ENCODE measurements at regions not wholly inside any gene's neighbourhood (a gene's known extent, or its start where the extent isn't known, plus 50 kb on each side); places are given as distances from the start of the nearest gene placed in this dataset.
A peak's percentile ranks its signal among the peaks of the same experiment; 100 is the strongest.
"Not testable (repeated sequence)": the region's sequence is repeated elsewhere in the genome, so short reads cannot be mapped to it uniquely, and the experiment has no call there.

- peak; percentile 75 for DNase-seq (ENCODE audit: low spot score)
Observed at GRCh38 chr3:177358091-177358976, 161.1 kb upstream of the TBL1XR1 start.

- DNase-seq (ENCODE audit: low spot score) = peak; percentile 33
Observed at GRCh38 chr3:177358977-177359592, 161.8 kb upstream of the TBL1XR1 start.

GRCh38 chr3:177359593-177360357, 162.5 kb upstream of the TBL1XR1 start:
- peak; percentile 94 for DNase-seq (ENCODE audit: low spot score)

DNA sequence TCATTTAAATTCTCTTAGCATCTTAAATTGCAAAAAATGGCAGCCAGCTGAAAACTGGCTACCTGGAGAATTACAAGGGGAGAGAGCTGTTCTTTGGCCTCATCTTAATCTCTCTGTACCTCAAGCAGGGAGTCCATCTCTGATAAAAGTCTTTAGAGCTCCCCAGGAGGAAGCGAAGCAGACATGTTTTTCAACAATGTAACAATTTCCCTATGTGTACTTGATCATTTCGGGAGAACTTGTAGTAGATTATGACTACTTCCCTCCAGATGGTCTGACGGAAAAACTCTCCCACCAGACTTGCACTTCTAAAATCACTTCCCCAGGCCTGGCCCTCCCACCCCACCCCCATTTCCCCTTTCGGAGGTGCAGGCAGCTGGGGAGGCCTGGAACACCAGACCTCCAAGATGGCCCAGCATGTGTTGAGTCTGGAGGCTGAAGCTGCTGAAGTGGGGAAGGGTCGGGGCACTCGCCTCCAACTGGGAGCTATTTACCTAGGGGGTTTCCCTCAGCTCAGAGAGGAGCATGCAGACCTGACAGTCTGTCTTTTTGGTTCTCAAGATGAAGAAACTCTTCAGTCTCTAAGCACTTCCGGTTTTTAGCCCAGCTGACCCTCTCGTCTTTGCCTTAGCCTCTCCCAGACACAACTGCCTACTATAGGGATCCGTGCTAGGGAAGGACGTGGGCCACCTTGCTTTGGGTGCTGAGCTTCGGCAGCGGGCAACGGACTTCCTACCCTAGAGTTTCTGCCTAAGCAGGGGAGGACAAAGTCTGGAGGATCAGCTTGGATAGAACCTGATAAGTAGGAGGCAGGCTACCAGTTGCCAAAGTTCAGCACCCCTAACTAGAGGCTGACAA, 164.0 kb upstream of the TBL1XR1 start:
- DNase-seq (ENCODE audit: low spot score) = no peak

DNA sequence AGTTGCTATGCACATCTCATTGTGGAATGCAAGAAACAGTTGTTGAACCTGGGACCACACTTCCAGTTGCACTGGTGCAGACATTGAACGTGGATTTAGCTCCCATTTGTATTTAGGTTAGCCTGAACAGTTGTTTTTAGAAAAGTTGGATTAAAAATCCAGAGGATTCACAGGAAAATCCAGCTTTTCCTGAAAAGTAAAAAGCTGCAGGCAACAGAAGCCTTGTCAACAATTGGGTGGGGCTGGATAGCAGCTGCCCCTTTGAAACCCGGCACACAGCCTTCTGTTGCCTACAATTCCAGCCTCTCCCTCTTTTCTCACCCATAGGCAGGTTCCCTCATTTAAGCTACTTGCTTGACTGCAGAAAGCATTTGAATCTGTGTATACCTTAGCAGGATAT, 165.3 kb upstream of the TBL1XR1 start:
- peak; percentile 20 for DNase-seq (ENCODE audit: low spot score)

- DNase-seq (ENCODE audit: low spot score) = no peak
Observed at GRCh38 chr3:177364236-177364635, 167.0 kb upstream of the TBL1XR1 start.

DNA sequence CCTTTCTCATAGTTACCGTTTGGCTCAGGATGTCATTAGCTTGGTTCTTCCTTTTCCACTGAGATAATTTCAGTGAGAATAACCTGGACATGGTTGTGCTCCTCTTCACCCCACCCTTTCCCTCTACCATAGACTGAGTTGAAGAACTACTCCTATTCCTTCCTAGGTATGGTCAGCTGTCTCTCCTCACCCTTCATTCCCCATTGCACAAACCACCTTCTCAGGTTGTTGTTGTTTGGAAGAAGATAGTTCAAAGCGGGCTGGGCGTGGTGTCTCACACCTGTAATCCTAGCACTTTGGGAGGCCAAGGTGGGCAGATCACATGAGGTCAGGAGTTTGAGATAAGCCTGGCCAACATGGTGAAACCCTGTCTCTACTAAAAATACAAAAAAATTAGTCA, 168.0 kb upstream of the TBL1XR1 start:
- not testable (repeated sequence) for DNase-seq (ENCODE audit: low spot score)

- no peak for DNase-seq (ENCODE audit: low spot score)
Observed at GRCh38 chr3:177367788-177368187, 170.5 kb upstream of the TBL1XR1 start.

DNA sequence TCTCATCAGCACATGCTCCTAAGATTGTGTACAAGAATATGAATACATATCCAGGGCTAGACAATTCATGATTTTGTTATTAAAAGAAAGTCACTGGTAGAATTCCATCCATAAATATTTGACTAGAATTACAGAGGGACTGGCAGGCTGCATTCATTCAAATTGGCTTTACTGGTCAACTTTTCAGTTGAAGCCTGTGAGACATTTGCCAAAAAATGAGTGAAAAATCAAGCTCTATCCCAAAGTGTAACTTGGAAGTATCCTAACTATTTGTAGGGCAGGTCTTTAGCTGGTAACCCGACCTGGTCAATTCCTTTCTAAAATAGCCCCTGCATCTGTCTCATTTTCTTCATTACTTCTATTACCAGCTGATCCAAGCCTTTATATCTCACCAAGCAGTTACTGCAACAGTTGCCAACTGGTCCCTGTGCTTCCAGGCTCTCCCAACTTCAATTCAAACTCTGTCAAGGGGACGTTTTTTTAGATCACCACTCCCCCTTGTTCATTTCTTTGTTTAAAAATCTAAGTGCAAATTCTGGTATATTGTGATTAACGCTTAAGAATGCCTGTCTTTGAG, 173.1 kb upstream of the TBL1XR1 start:
- no peak for DNase-seq (ENCODE audit: low spot score)

DNA sequence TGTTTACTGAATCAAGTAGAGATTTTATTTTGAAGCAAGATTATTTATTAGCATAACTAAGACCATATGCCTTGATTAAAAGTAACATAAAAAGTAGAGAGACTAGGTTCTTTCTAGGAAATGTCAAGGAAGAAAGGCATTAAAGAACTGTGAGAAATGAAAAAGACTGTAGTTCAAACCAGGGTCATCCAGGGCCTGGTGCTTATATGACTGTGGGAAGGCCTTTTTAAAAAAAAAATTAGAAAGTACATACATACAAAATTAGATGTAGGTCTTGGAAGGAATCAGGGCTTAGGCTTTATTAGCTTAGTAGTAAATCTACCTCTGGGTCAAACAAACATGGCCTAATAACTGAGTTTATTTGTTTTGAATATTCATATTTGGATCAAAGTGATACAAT, 173.9 kb upstream of the TBL1XR1 start:
- no peak for DNase-seq (ENCODE audit: low spot score)

GRCh38 chr3:177371888-177372287, 174.6 kb upstream of the TBL1XR1 start:
- DNase-seq (ENCODE audit: low spot score) = no peak

DNA sequence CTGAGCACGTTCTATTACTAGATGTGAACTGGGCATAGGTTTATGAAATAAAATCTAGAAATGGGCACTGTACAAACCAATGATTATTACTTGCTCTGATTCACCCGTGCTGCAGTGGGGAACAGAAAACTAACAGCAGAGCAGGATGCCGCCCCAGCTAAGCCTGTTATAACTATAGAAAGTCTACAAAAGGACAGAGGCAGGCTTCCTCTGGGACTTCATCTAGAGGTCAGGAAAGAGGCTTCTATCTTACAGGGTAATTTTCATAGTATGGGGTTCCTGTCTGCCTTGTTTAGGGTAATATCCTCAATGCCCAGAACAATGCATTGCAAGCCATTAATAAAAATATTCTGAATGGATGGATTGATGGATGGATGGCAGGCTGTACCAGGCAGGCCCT, 177.0 kb upstream of the TBL1XR1 start:
- no peak for DNase-seq (ENCODE audit: low spot score)

GRCh38 chr3:177375316-177375715, 178.0 kb upstream of the TBL1XR1 start:
- DNase-seq (ENCODE audit: low spot score) = no peak

DNA sequence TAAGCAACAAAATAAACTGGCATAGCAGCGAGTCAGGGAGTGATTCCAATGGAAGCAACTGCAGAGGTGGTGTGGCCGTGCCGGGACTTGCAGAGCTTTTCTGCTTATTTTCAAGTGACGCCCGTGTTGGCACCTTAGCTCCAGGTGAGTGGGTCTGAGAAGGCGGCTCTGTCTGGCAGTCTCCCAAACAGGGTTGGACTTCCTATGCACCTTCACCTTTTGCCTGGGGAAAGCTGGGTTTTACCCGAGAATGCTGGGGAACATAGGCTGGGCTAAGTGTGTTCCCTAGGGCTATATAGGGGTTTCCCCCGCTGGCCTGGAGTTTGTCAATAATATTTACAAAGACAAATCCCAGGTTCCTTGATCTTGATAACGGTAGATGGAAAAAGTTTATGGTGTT, 179.9 kb upstream of the TBL1XR1 start:
- DNase-seq (ENCODE audit: low spot score) = no peak

DNA sequence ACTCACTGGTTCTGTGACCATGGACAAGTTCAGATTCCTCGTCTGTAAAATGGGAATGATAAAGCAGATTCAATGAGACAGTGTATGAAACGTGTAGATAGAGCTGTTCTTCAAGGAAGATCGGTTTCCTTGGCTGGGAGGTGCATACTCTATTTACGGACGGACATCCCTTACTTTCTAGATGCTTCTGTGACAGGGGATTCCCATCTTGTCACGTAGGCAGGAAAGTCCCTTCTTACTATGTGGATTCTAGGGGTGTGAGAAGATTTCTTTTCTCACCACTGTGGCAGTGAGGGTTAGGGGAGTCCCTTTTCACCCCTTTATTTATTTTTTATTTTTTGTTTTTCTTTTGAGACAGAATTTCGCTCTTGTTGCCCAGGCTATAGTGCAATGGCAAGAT, 180.9 kb upstream of the TBL1XR1 start:
- no peak for DNase-seq (ENCODE audit: low spot score)

DNA sequence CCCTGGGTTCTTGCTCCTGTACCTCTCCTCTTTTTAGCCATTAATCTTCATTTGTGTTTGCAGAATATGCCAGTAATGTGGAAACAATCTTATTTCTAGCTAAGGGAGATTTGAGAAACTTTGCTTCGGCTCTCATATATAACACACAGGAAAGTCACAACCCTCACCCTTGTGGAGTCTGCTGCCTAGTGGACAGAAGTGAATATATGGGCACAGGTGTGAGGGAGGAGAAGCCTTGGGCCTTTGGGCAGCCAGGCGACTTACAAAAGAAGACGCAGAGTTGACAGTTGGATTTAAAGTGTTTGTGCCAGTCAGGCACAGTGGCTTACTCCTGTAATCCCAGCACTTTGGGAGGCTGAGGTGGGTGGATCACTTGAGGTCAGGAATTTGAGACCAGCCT, 181.8 kb upstream of the TBL1XR1 start:
- no peak for DNase-seq (ENCODE audit: low spot score)

- no peak for DNase-seq (ENCODE audit: low spot score)
Observed at GRCh38 chr3:177381070-177381469, 183.8 kb upstream of the TBL1XR1 start.

- no peak for DNase-seq (ENCODE audit: low spot score)
Observed at GRCh38 chr3:177382944-177383343, 185.7 kb upstream of the TBL1XR1 start.

DNA sequence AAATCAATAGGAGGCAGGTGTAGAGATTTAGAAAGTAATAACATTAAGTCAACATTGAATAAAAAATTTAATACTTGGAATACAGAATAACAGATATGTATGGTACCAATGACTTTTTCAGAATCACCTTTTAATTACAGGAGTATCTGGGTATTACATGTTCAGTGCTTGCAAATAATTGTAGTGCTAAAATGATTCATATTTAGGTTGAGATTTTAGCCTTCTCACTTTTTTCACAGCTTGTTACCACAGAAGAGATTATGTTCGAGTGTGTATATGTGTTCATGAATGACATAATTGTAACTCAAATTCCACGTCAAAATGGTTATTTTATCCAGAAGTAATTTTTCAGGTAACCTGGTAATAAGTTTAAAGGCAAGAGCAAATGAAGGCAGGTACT, 187.9 kb upstream of the TBL1XR1 start:
- no peak for DNase-seq (ENCODE audit: low spot score)

DNA sequence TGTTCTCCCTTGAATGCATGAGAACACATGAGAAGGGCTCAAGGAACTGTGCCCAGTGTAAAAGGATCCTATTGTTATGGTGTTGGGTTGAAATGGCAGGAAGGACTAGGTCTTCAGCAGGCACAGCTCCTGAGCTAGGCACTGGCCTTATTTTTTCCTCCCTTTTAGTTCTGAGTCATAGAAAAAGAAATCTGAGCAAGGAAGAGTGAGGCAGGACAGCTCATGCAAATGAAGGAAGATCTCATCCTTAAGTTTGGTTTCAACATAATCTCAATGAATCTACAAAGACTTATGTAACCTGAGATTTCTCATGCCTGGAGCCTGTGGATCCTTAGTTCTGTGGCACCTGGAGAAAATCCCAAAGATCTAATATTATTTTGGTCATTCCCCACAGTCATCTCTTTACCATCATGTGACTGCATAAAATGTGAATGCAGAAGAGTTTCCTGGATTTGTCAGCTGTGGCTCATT, 188.6 kb upstream of the TBL1XR1 start:
- no peak for DNase-seq (ENCODE audit: low spot score)

DNA sequence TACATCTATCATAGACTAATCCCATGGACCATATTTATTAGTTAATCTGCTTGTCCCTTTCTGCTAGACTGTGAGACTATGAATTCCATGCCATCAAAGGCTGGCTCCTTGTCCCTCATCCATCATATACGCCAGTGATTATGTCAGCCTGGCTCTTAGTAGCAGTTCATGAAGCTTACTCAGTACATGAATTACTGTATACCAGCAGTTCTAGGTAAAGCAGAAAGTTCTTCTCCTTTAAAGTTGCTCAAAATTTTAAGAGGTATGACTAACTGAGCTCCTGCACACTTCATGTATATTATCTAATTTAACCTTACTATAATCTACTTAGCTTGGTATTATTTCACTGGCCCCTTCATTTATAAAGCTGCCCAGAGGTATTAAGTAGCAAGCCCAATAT, 190.9 kb upstream of the TBL1XR1 start:
- no peak for DNase-seq (ENCODE audit: low spot score)

Measured in HuH-7.5 (cell line).